ENCODE measurements at regions not wholly inside any gene's neighbourhood (a gene's known extent, or its start where the extent isn't known, plus 50 kb on each side); places are given as distances from the start of the nearest gene placed in this dataset.

DNA sequence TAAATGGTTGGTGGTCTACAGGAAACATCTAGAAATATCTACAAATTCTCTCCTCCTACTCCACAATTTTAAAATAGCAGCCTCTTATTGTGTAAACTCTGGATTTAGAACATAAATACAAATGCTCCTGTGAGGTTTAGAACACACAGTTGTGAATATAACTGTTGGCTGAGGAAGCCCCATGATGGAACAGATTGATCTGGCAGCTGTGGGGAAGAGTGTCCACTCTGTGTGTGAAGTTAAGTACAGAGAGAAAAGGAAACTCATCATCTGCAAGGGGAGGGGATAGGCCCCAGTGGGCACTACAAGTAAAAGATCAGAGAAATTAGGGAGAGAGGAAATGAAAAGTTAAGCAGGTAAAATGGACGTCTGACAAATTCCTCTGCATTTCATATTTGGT lies 422.7 kb upstream of the FSHR start:
- no peak for TF ChIP-seq NFYA (IDR thresholded peaks at IDR 0.05; ENCODE audit: borderline replicate concordance, low read depth, low read length)
- TF ChIP-seq, protein P1, sequence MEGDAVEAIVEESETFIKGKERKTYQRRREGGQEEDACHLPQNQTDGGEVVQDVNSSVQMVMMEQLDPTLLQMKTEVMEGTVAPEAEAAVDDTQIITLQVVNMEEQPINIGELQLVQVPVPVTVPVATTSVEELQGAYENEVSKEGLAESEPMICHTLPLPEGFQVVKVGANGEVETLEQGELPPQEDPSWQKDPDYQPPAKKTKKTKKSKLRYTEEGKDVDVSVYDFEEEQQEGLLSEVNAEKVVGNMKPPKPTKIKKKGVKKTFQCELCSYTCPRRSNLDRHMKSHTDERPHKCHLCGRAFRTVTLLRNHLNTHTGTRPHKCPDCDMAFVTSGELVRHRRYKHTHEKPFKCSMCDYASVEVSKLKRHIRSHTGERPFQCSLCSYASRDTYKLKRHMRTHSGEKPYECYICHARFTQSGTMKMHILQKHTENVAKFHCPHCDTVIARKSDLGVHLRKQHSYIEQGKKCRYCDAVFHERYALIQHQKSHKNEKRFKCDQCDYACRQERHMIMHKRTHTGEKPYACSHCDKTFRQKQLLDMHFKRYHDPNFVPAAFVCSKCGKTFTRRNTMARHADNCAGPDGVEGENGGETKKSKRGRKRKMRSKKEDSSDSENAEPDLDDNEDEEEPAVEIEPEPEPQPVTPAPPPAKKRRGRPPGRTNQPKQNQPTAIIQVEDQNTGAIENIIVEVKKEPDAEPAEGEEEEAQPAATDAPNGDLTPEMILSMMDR (IDR thresholded peaks at IDR 0.05 in 2 of 3, conservative IDR thresholded peaks at IDR 0.05 in 1 of 3; ENCODE audit: control insufficient read depth in 2 of 3, extremely low read depth in 1 of 3, insufficient read depth in 1 of 3, low read depth in 3 of 3, low read length in 3 of 3), result no peak
